ENCODE measurements at regions not wholly inside any gene's neighbourhood (a gene's known extent, or its start where the extent isn't known, plus 50 kb on each side); places are given as distances from the start of the nearest gene placed in this dataset.

- Histone ChIP-seq H3K27ac (ENCODE audit: low read depth, low read length) (no peak overlapping the region), H3K4me1 (ENCODE audit: control insufficient read depth, insufficient read depth, low read length, unreplicated experiment) (no peaks in the 10 kb centered on the region), H3K79me2 (ENCODE audit: control insufficient read depth, insufficient read depth, low read length, unreplicated experiment) (no peaks in the 10 kb centered on the region), H3K4me3 (ENCODE audit: low read depth, low read length) (no peak overlapping the region), H2AFZ (ENCODE audit: low read length, unreplicated experiment) (no peak overlapping the region), H3K36me3 (ENCODE audit: insufficient read depth, low read length) (no peaks in the 10 kb centered on the region), H3K27me3 (ENCODE audit: insufficient read depth, low read length) (no peaks in the 10 kb centered on the region)
Measured at GRCh38 chr2:219949053-219949452, 321.6 kb downstream of the SLC4A3 start.

DNA sequence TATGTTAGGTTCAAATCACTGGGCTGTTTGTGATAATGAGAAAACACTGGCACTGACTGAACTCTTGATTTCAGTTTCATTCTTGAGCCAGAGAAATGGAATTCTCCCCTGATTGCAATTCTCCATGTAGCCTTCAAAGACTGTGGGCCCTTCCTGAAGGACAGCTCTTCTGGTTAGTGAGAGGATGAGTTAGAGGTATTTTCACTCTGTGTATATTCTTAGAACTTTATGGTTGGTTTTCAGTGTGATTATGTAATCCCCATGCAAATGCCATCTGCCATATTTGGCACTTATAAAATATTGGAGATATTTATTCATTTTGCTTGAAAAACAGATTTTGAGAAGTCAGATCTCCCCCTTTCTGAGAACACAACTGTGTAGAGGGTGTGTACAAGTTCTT lies 323.7 kb downstream of the SLC4A3 start:
- no peak overlapping the region for H2AFZ ChIP-seq (ENCODE audit: low read length, unreplicated experiment)
- no peaks in the 10 kb centered on the region for H3K36me3 ChIP-seq (ENCODE audit: insufficient read depth, low read length)
- H3K27me3 ChIP-seq (ENCODE audit: insufficient read depth, low read length) = no peaks in the 10 kb centered on the region
- no peak overlapping the region for H3K27ac ChIP-seq (ENCODE audit: low read depth, low read length)
- no peaks in the 10 kb centered on the region for H3K79me2 ChIP-seq (ENCODE audit: control insufficient read depth, insufficient read depth, low read length, unreplicated experiment)
- no peaks in the 10 kb centered on the region for H3K4me1 ChIP-seq (ENCODE audit: control insufficient read depth, insufficient read depth, low read length, unreplicated experiment)
- no peak overlapping the region for H3K4me3 ChIP-seq (ENCODE audit: low read depth, low read length)

GRCh38 chr2:219954331-219954730 lies 326.9 kb downstream of the SLC4A3 start:
- Histone ChIP-seq H2AFZ (ENCODE audit: low read length, unreplicated experiment) (no peak overlapping the region), H3K4me3 (ENCODE audit: low read depth, low read length) (no peak overlapping the region), H3K4me1 (ENCODE audit: control insufficient read depth, insufficient read depth, low read length, unreplicated experiment) (no peaks in the 10 kb centered on the region), H3K36me3 (ENCODE audit: insufficient read depth, low read length) (no peaks in the 10 kb centered on the region), H3K27ac (ENCODE audit: low read depth, low read length) (no peak overlapping the region), H3K27me3 (ENCODE audit: insufficient read depth, low read length) (no peaks in the 10 kb centered on the region), H3K79me2 (ENCODE audit: control insufficient read depth, insufficient read depth, low read length, unreplicated experiment) (no peaks in the 10 kb centered on the region)

DNA sequence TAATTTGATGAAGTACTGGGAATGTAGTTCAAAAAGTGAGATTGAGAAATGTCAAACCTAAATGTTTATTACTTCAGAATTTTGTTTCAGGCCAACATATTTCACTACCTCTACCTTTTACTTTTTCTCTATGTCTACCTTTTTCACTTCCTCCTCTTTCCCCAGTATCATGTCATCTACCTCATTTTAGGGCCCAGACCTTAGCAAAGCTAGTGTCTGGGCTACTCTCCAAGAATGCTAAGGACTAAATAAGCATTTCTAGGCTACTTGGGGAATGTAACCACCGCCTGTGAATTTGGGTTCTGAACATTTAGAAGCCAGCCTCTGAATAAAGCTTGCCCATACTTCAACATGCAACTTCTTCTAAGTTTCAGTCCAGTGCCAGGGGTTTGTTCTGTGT lies 330.4 kb downstream of the SLC4A3 start:
- H3K27me3 ChIP-seq (ENCODE audit: insufficient read depth, low read length) = no peaks in the 10 kb centered on the region
- no peaks in the 10 kb centered on the region for H3K36me3 ChIP-seq (ENCODE audit: insufficient read depth, low read length)
- H2AFZ ChIP-seq (ENCODE audit: low read length, unreplicated experiment) = no peak overlapping the region
- no peaks in the 10 kb centered on the region for H3K4me1 ChIP-seq (ENCODE audit: control insufficient read depth, insufficient read depth, low read length, unreplicated experiment)
- no peaks in the 10 kb centered on the region for H3K79me2 ChIP-seq (ENCODE audit: control insufficient read depth, insufficient read depth, low read length, unreplicated experiment)
- no peak overlapping the region for H3K4me3 ChIP-seq (ENCODE audit: low read depth, low read length)
- no peak overlapping the region for H3K27ac ChIP-seq (ENCODE audit: low read depth, low read length)

- Histone ChIP-seq H3K27me3 (ENCODE audit: insufficient read depth, low read length) (no peaks in the 10 kb centered on the region), H3K27ac (ENCODE audit: low read depth, low read length) (no peak overlapping the region), H3K79me2 (ENCODE audit: control insufficient read depth, insufficient read depth, low read length, unreplicated experiment) (no peaks in the 10 kb centered on the region), H3K36me3 (ENCODE audit: insufficient read depth, low read length) (no peaks in the 10 kb centered on the region), H2AFZ (ENCODE audit: low read length, unreplicated experiment) (no peak overlapping the region), H3K4me3 (ENCODE audit: low read depth, low read length) (no peak overlapping the region), H3K4me1 (ENCODE audit: control insufficient read depth, insufficient read depth, low read length, unreplicated experiment) (no peaks in the 10 kb centered on the region)
Measured at GRCh38 chr2:219958941-219959340, 331.5 kb downstream of the SLC4A3 start.

DNA sequence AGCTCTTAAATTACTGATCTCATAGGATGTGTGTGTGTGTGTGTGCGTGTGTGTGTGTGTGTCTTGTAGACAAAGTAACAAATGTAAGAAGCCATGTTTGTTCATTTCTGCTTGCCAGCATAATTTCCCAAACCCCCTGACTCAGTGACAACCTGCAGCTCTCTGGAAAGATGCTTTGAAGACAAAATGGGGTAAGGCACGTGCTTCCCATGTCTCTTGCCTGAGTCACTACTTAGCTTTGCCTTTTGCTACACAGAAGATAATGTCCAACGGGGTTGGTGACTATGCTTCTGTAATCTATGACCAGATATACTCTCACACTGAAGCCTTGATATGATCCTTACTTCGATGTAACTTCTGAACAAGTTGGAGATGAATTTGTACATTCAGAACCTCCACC lies 332.0 kb downstream of the SLC4A3 start:
- no peaks in the 10 kb centered on the region for H3K79me2 ChIP-seq (ENCODE audit: control insufficient read depth, insufficient read depth, low read length, unreplicated experiment)
- no peak overlapping the region for H3K4me3 ChIP-seq (ENCODE audit: low read depth, low read length)
- H2AFZ ChIP-seq (ENCODE audit: low read length, unreplicated experiment) = no peak overlapping the region
- H3K4me1 ChIP-seq (ENCODE audit: control insufficient read depth, insufficient read depth, low read length, unreplicated experiment) = no peaks in the 10 kb centered on the region
- no peaks in the 10 kb centered on the region for H3K36me3 ChIP-seq (ENCODE audit: insufficient read depth, low read length)
- no peak overlapping the region for H3K27ac ChIP-seq (ENCODE audit: low read depth, low read length)
- no peaks in the 10 kb centered on the region for H3K27me3 ChIP-seq (ENCODE audit: insufficient read depth, low read length)

DNA sequence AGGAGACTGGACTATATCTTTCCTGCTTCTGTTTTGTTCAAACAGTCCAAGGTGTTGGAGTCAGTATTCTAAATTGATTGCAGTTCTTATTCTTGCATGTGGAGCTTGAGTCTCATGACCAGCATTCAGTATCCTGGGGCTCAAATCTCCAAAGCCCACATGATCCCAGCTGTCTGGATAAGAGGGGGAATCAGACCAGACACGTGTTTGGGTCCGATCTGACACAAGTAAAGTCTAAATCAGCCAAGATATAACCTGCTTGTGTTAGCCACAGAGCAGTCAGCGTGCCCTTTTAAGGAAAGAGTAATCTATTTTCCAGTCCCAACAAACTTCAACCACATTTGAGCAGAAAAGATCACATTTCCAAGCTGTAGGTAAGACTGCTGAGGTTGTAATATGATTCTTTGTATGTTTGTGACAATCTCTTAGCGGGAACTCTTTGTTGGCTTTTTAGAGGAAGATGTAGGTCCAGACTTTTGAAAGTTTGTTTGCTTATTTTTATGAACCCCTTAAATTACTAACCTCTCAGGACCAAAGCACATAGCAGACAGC lies 334.6 kb downstream of the SLC4A3 start:
- H3K27me3 ChIP-seq (ENCODE audit: insufficient read depth, low read length) = no peaks in the 10 kb centered on the region
- H3K79me2 ChIP-seq (ENCODE audit: control insufficient read depth, insufficient read depth, low read length, unreplicated experiment) = no peaks in the 10 kb centered on the region
- H3K4me1 ChIP-seq (ENCODE audit: control insufficient read depth, insufficient read depth, low read length, unreplicated experiment) = no peaks in the 10 kb centered on the region
- no peaks in the 10 kb centered on the region for H3K36me3 ChIP-seq (ENCODE audit: insufficient read depth, low read length)
- no peak overlapping the region for H2AFZ ChIP-seq (ENCODE audit: low read length, unreplicated experiment)
- no peak overlapping the region for H3K27ac ChIP-seq (ENCODE audit: low read depth, low read length)
- no peak overlapping the region for H3K4me3 ChIP-seq (ENCODE audit: low read depth, low read length)

GRCh38 chr2:219962801-219963200 lies 335.4 kb downstream of the SLC4A3 start:
- Histone ChIP-seq H3K27me3 (ENCODE audit: insufficient read depth, low read length) (no peaks in the 10 kb centered on the region), H3K79me2 (ENCODE audit: control insufficient read depth, insufficient read depth, low read length, unreplicated experiment) (no peaks in the 10 kb centered on the region), H3K4me3 (ENCODE audit: low read depth, low read length) (no peak overlapping the region), H3K36me3 (ENCODE audit: insufficient read depth, low read length) (no peaks in the 10 kb centered on the region), H3K27ac (ENCODE audit: low read depth, low read length) (no peak overlapping the region), H2AFZ (ENCODE audit: low read length, unreplicated experiment) (no peak overlapping the region), H3K4me1 (ENCODE audit: control insufficient read depth, insufficient read depth, low read length, unreplicated experiment) (no peaks in the 10 kb centered on the region)

DNA sequence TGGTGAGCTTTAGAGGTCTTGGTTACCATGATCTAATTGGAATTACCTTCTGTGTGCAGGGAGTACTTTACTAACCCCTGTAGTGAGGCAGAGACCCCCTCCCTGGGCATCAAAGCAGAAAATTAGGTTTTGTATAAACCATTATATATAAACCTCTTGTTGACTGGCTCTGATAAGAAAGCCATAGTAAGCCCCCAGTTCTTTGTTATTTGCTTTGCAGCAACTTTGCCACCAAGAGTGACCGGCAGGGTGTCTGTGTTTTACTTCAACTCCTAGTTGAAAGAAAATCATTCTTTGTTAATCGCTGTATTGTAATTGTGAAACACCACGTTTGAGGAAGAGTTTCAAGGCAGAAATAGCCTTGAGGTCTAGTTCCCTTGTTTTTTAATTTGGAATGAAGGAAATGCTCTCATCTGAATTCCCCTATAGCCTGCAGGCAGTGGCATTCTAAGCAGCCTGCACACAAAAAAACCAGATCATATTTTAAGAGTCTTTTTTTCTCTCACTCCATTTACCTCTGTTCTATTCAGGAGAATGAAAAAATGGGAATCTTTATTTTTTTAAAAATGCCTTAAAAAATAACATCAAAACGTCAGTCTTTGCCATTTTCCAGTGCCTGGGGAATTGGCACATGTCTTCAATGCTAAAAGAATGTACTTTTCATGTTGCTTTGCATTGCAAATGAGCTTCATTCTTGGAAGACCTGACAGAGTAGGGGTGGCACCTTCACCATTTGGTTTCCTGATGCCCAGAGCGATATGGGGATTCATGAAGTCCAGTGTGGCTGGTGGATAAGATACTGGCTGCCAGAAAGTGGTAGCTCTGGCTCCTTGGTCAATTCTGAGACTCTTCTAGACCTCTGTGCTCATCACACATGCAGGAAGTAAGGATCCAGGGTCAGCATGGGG lies 338.1 kb downstream of the SLC4A3 start:
- no peaks in the 10 kb centered on the region for H3K79me2 ChIP-seq (ENCODE audit: control insufficient read depth, insufficient read depth, low read length, unreplicated experiment)
- no peak overlapping the region for H3K27ac ChIP-seq (ENCODE audit: low read depth, low read length)
- H3K4me3 ChIP-seq (ENCODE audit: low read depth, low read length) = no peak overlapping the region
- no peaks in the 10 kb centered on the region for H3K4me1 ChIP-seq (ENCODE audit: control insufficient read depth, insufficient read depth, low read length, unreplicated experiment)
- no peaks in the 10 kb centered on the region for H3K27me3 ChIP-seq (ENCODE audit: insufficient read depth, low read length)
- no peak overlapping the region for H2AFZ ChIP-seq (ENCODE audit: low read length, unreplicated experiment)
- no peaks in the 10 kb centered on the region for H3K36me3 ChIP-seq (ENCODE audit: insufficient read depth, low read length)

DNA sequence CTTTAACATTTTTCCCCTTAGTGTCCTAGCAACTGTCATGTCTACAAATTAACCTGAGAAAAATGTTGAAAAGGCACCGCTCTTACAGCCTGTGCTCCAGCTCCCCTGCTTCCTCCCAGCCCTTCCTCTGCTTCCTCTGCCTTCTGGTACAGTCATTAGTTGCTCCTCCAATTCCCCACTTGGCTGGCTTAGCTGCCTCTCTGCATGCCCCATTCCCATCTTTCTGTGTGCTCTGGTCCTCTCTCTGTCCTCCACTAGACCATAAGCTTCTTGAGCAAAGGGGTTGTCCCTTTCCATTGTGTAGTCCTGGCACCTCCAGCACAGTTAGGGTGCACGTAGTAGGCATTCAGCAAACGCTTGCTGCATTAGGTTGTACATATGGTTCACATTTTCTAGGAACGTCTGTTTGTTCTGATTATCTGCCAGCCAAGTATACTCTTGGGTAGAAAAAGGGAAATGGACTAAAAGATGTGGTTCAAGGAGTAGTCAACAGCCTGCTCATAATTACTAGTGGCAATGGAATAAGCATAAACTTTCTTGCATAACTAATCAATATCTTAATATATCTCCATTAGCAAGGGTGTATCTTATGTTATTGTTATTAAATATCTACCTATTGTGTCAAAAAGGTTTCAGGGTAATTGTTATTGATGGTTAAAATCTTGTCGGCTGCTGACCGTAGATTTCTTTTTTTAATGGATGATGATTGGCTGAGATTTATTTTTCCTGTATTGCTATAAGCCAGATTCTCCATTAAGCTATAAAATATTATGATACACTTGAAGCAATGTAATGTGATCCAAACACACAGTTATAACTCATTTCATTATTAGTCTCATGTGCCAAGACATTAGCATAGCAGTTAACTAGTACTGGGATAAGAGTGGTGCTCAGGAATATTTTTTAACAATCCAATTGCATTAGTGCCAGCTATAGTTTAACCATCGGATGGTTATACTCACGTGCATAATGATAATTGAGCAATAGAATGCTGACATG lies 340.1 kb downstream of the SLC4A3 start:
- Histone ChIP-seq H3K4me3 (ENCODE audit: low read depth, low read length) (no peak overlapping the region), H3K27ac (ENCODE audit: low read depth, low read length) (no peak overlapping the region), H3K4me1 (ENCODE audit: control insufficient read depth, insufficient read depth, low read length, unreplicated experiment) (no peaks in the 10 kb centered on the region), H3K36me3 (ENCODE audit: insufficient read depth, low read length) (no peaks in the 10 kb centered on the region), H2AFZ (ENCODE audit: low read length, unreplicated experiment) (no peak overlapping the region), H3K79me2 (ENCODE audit: control insufficient read depth, insufficient read depth, low read length, unreplicated experiment) (no peaks in the 10 kb centered on the region), H3K27me3 (ENCODE audit: insufficient read depth, low read length) (no peaks in the 10 kb centered on the region)
